B cell (primary cell): ENCODE measurements at regions not wholly inside any gene's neighbourhood (a gene's known extent, or its start where the extent isn't known, plus 50 kb on each side); places are given as distances from the start of the nearest gene placed in this dataset.

Experiments used
- ATAC-seq: fragments of 200-7000 bp; cut with Tn5 transposase; one replicate; pipeline ENCODE4 v1.10.0; 2021; ENCODE audit warnings: low read depth, mild to moderate bottlenecking, moderate number of reproducible peaks, moderate library complexity
- CTCF ChIA-PET: fragments of 350-600 bp; sonication (Branson Sonifier 250); formaldehyde crosslinking; loops from one replicate; lab custom pipeline; 2021; ENCODE audit warnings: antibody characterized with exemption, inconsistent platforms; lab: Charles Lee
- POLR2A ChIA-PET: fragments of 350-600 bp; sonication (Branson Sonifier 250); formaldehyde crosslinking; loops from one replicate; lab custom pipeline; 2021; ENCODE audit warnings: antibody characterized with exemption; lab: Charles Lee
- DNase-seq: peaks from one replicate; pipeline ENCODE4 v3.0.0; 2013
- H2AFZ ChIP-seq: 2 replicates; pipeline ENCODE4 v1.6.1; 2012; ENCODE audit warnings: mild to moderate bottlenecking, low read depth, low read length; ENCODE audit not compliant: insufficient read depth, poor library complexity, severe bottlenecking
- H3K27ac ChIP-seq, 2 donors: 1 replicate in 1 of 2; 2 replicates in 1 of 2; pipeline ENCODE4 v1.5.1; 2012 to 2013; ENCODE audit warnings: low read length in 2 of 2, mild to moderate bottlenecking in 2 of 2, moderate library complexity in 1 of 2
- H3K27me3 ChIP-seq, 4 experiments: fragments of 200-600 bp in 1 of 4; sonication (generic) in 1 of 4; replicated peaks in 1 of 4; 1 replicate in 2 of 4; 2 replicates in 2 of 4; pipeline versions ENCODE4 v1.6.1 to v1.7.0; 2013 to 2016; ENCODE audit warnings: low read length in 3 of 4, mild to moderate bottlenecking in 2 of 4, mixed read lengths in 1 of 4, moderate library complexity in 1 of 4; ENCODE audit not compliant: insufficient read depth in 4 of 4, control insufficient read depth in 3 of 4; ENCODE audit errors: control extremely low read depth in 1 of 4
- H3K36me3 ChIP-seq, 2 experiments: replicated peaks in 1 of 2; 1 replicate in 1 of 2; 2 replicates in 1 of 2; pipeline versions ENCODE4 v1.6.1 to v1.7.1; 2013; ENCODE audit warnings: low read length in 1 of 2; ENCODE audit not compliant: insufficient read depth in 2 of 2, control insufficient read depth in 1 of 2; ENCODE audit errors: control extremely low read depth in 1 of 2, extremely low read depth in 1 of 2
- H3K4me1 ChIP-seq, 2 donors: fragments of 200-600 bp in 1 of 2; sonication (generic) in 1 of 2; 1 replicate in 1 of 2; 2 replicates in 1 of 2; pipeline versions ENCODE4 v1.5.1 to v1.6.1; 2013 to 2017; ENCODE audit warnings: low read length in 2 of 2; ENCODE audit not compliant: control insufficient read depth in 2 of 2, insufficient read depth in 2 of 2
- H3K4me2 ChIP-seq: replicated peaks from 2 replicates; pipeline ENCODE3; 2012; ENCODE audit warnings: mild to moderate bottlenecking, low read depth, low read length; ENCODE audit not compliant: poor library complexity, severe bottlenecking
- H3K4me3 ChIP-seq, 5 experiments: fragments of 200-600 bp in 1 of 5; sonication (generic) in 1 of 5; 1 replicate in 3 of 5; 2 replicates in 2 of 5; pipeline versions ENCODE4 v1.5.1 to v1.7.0; 2011 to 2016; ENCODE audit warnings: low read length in 4 of 5, mild to moderate bottlenecking in 4 of 5, low read depth in 2 of 5, control low read depth in 1 of 5, moderate library complexity in 1 of 5; ENCODE audit not compliant: insufficient read depth in 1 of 5; ENCODE audit errors: control extremely low read depth in 1 of 5, extremely low read depth in 1 of 5
- H3K79me2 ChIP-seq: fragments of 200-600 bp; sonication (generic); one replicate; pipeline ENCODE4 v1.6.0; 2016; ENCODE audit warnings: low read length; ENCODE audit not compliant: control insufficient read depth, insufficient read depth
- H3K9ac ChIP-seq: fragments of 200-600 bp; sonication (generic); 2 replicates; pipeline ENCODE4 v1.6.1; 2017; ENCODE audit warnings: mild to moderate bottlenecking, low read length, moderate library complexity
- H3K9me3 ChIP-seq, 3 donors: one replicate each; pipeline versions ENCODE4 v1.6.1 to v1.7.1; 2013; ENCODE audit warnings: low read length in 2 of 3; ENCODE audit not compliant: control insufficient read depth in 2 of 3, insufficient read depth in 1 of 3; ENCODE audit errors: control extremely low read depth in 1 of 3
- H4K20me1 ChIP-seq: 2 replicates; pipeline ENCODE4 v1.6.0; 2012; ENCODE audit warnings: mild to moderate bottlenecking, low read length; ENCODE audit not compliant: insufficient read depth, control insufficient read depth, poor library complexity, severe bottlenecking
- H3K27ac Mint-ChIP-seq: one replicate; pipeline ENCODE4 v1.8.0; 2021; ENCODE audit warnings: mixed read lengths
- H3K27me3 Mint-ChIP-seq: one replicate; pipeline ENCODE4 v1.8.0; 2021; ENCODE audit warnings: mixed read lengths
- H3K4me1 Mint-ChIP-seq: one replicate; pipeline ENCODE4 v1.8.0; 2021; ENCODE audit warnings: mixed read lengths
- H3K4me3 Mint-ChIP-seq: one replicate; pipeline ENCODE4 v1.8.0; 2021; ENCODE audit warnings: mixed read lengths
- H3K9me3 Mint-ChIP-seq: one replicate; pipeline ENCODE4 v1.8.0; 2022; ENCODE audit warnings: mixed read lengths; ENCODE audit not compliant: insufficient read depth
- CTCF ChIP-seq: fragments of 200-600 bp; IDR thresholded peaks from one replicate; pipeline ENCODE4 v1.8.0; 2022; ENCODE audit warnings: antibody characterized with exemption, mild to moderate bottlenecking
- EZH2 ChIP-seq: IDR thresholded peaks from 2 replicates; pipeline ENCODE4 v1.6.1; 2012; ENCODE audit warnings: borderline replicate concordance, low read depth, mild to moderate bottlenecking, moderate library complexity, low read length; ENCODE audit not compliant: insufficient read depth, poor library complexity, severe bottlenecking
- WGBS: methylation state at CpG from one replicate; pipeline ENCODE4 v1.1.5; 2013; ENCODE audit warnings: missing lambda C conversion rate; ENCODE audit not compliant: insufficient coverage; 5-methylcytosine and 5-hydroxymethylcytosine counted together
- intact Hi-C: fragments of 100-400 bp; cut with micrococcal nuclease; formaldehyde crosslinking; loops from one replicate; pipeline ENCODE4 v1.10.0; 2022

- Mint-ChIP-seq H3K4me1 (no peaks in the 10 kb centered on the region), H3K27me3 (no peaks in the 10 kb centered on the region), H3K27ac (no peak overlapping the region), H3K9me3 (peaks cover 2% of the 10 kb centered on the region), H3K4me3 (no peak overlapping the region)
- Histone ChIP-seq H3K4me2 (no peak overlapping the region), H3K4me3 (no peak overlapping the region), H3K9me3 (no peaks in the 10 kb centered on the region), H3K27me3 (no peaks in the 10 kb centered on the region), H3K36me3 (no peaks in the 10 kb centered on the region), H4K20me1 (no peaks in the 10 kb centered on the region), H3K9ac (no peak overlapping the region), H3K79me2 (no peaks in the 10 kb centered on the region), H2AFZ (no peak overlapping the region), H3K27ac (no peak overlapping the region), H3K4me1 (no peaks in the 10 kb centered on the region)
- CTCF ChIA-PET = no interaction called here
- no CpG with 5 or more reads among the region's 1 CpG for WGBS
- DNase-seq (no peak), ATAC-seq (no peak)
- TF ChIP-seq EZH2 (no peak), CTCF (no peak)
- POLR2A ChIA-PET = no interaction called here
- intact Hi-C loops = no loop called here
Observed at GRCh38 chr1:79177844-79178243, 171.3 kb upstream of the ADGRL4 start.

- Mint-ChIP-seq H3K27ac (no peak overlapping the region), H3K9me3 (peaks cover 2% of the 10 kb centered on the region), H3K4me3 (no peak overlapping the region), H3K27me3 (no peaks in the 10 kb centered on the region), H3K4me1 (no peaks in the 10 kb centered on the region)
- ChIA-PET POLR2A (no interaction called here), CTCF (no interaction called here)
- Histone ChIP-seq H2AFZ (no peak overlapping the region), H4K20me1 (no peaks in the 10 kb centered on the region), H3K9me3 (peaks cover 0 to 2% (median 2%) of the 10 kb centered on the region in 3 donors), H3K79me2 (no peaks in the 10 kb centered on the region), H3K36me3 (no peaks in the 10 kb centered on the region), H3K4me2 (no peak overlapping the region), H3K4me1 (no peaks in the 10 kb centered on the region), H3K9ac (no peak overlapping the region), H3K4me3 (no peak overlapping the region), H3K27me3 (no peaks in the 10 kb centered on the region), H3K27ac (no peak overlapping the region)
- no peak for DNase-seq
- no peak for TF ChIP-seq CTCF
- TF ChIP-seq EZH2 = no peak
- intact Hi-C loops = no loop called here
- ATAC-seq = no peak
Observed at GRCh38 chr1:79161077-79161476, 154.5 kb upstream of the ADGRL4 start.
